ENCODE measurements at regions not wholly inside any gene's neighbourhood (a gene's known extent, or its start where the extent isn't known, plus 50 kb on each side); places are given as distances from the start of the nearest gene placed in this dataset.

GRCh38 chr2:122326471-122326870 lies 571.0 kb downstream of the TSN start:
- Histone ChIP-seq H3K14ac (ENCODE audit: low read length) (no peak overlapping the region), H3K9ac (ENCODE audit: low read depth, low read length, poor library complexity) (no peak overlapping the region), H3K23ac (ENCODE audit: low read depth, low read length, poor library complexity) (no peak overlapping the region), H3K79me1 (ENCODE audit: low read depth, low read length) (no peaks in the 10 kb centered on the region), H3K4me1 (ENCODE audit: control insufficient read depth in 2 of 2, insufficient read depth in 1 of 2, low read depth in 1 of 2, low read length in 2 of 2) (no peaks in the 10 kb centered on the region), H2AK5ac (ENCODE audit: low read depth, low read length) (no peak overlapping the region), H2BK120ac (ENCODE audit: low read depth, low read length) (no peak overlapping the region), H3K18ac (ENCODE audit: low read length) (no peak overlapping the region), H3K4me3 (ENCODE audit: low read length in 2 of 2) (no peak overlapping the region), H3K9me3 (replicated peaks in 1 of 2; ENCODE audit: control insufficient read depth in 2 of 2, insufficient read depth in 1 of 2, low read depth in 1 of 2, low read length in 2 of 2) (no peaks in the 10 kb centered on the region), H2BK15ac (ENCODE audit: low read length) (no peak overlapping the region), H3K27me3 (ENCODE audit: control insufficient read depth in 3 of 3, insufficient read depth in 3 of 3, low read depth in 1 of 3, low read length in 3 of 3) (no peaks in the 10 kb centered on the region), H2BK5ac (ENCODE audit: low read length) (no peak overlapping the region), H3K36me3 (replicated peaks in 1 of 2; ENCODE audit: control insufficient read depth in 2 of 2, insufficient read depth in 2 of 2, low read length in 2 of 2) (no peaks in the 10 kb centered on the region), H3K27ac (replicated peaks; ENCODE audit: low read length) (no peak overlapping the region), H4K8ac (ENCODE audit: low read depth, low read length) (no peak overlapping the region), H4K91ac (ENCODE audit: low read depth, low read length, poor library complexity) (no peak overlapping the region), H2AFZ (ENCODE audit: low read length) (no peak overlapping the region), H3K4ac (ENCODE audit: low read length) (no peak overlapping the region), H3K4me2 (ENCODE audit: insufficient read depth, low read length, poor library complexity, severe bottlenecking) (no peak overlapping the region), H2BK12ac (ENCODE audit: low read length) (no peak overlapping the region)
- WGBS, 2 donors (ENCODE audit: extremely low coverage in 2 of 2, insufficient read length in 2 of 2, insufficient replicate concordance in 1 of 2): no CpG with 5 or more reads among the region's 3 CpGs
- DNase-seq (ENCODE audit: low spot score): no peak

DNA sequence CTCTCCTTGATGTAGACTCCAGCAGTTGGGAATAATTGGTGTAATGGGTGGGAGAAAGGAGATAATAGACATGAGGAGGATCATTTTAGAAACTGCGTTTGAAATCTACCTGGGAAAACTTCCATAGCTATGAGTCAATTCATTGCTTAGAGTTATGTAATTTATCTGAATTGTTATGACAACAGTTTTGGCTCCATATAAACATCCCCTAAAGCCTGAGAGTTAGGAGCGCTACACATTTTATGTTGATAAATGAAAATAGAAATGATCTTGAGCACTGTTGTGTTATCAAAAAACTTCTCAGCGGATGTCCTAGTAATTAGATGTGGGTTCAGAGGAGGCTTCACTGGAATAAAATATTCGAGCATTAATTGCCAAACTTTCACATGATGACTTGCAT lies 573.4 kb downstream of the TSN start:
- Histone ChIP-seq H2AFZ (ENCODE audit: low read length) (no peak overlapping the region), H2BK120ac (ENCODE audit: low read depth, low read length) (no peak overlapping the region), H3K36me3 (replicated peaks in 1 of 2; ENCODE audit: control insufficient read depth in 2 of 2, insufficient read depth in 2 of 2, low read length in 2 of 2) (no peaks in the 10 kb centered on the region), H3K4me1 (ENCODE audit: control insufficient read depth in 2 of 2, insufficient read depth in 1 of 2, low read depth in 1 of 2, low read length in 2 of 2) (no peaks in the 10 kb centered on the region), H4K8ac (ENCODE audit: low read depth, low read length) (no peak overlapping the region), H3K23ac (ENCODE audit: low read depth, low read length, poor library complexity) (no peak overlapping the region), H3K4me2 (ENCODE audit: insufficient read depth, low read length, poor library complexity, severe bottlenecking) (no peak overlapping the region), H3K79me1 (ENCODE audit: low read depth, low read length) (no peaks in the 10 kb centered on the region), H3K27me3 (ENCODE audit: control insufficient read depth in 3 of 3, insufficient read depth in 3 of 3, low read depth in 1 of 3, low read length in 3 of 3) (no peaks in the 10 kb centered on the region), H3K4me3 (ENCODE audit: low read length in 2 of 2) (no peak overlapping the region), H2BK12ac (ENCODE audit: low read length) (no peak overlapping the region), H3K9me3 (replicated peaks in 1 of 2; ENCODE audit: control insufficient read depth in 2 of 2, insufficient read depth in 1 of 2, low read depth in 1 of 2, low read length in 2 of 2) (no peaks in the 10 kb centered on the region), H2AK5ac (ENCODE audit: low read depth, low read length) (no peak overlapping the region), H3K4ac (ENCODE audit: low read length) (no peak overlapping the region), H3K14ac (ENCODE audit: low read length) (no peak overlapping the region), H2BK5ac (ENCODE audit: low read length) (no peak overlapping the region), H3K9ac (ENCODE audit: low read depth, low read length, poor library complexity) (no peak overlapping the region), H2BK15ac (ENCODE audit: low read length) (no peak overlapping the region), H4K91ac (ENCODE audit: low read depth, low read length, poor library complexity) (no peak overlapping the region), H3K18ac (ENCODE audit: low read length) (no peak overlapping the region), H3K27ac (replicated peaks; ENCODE audit: low read length) (no peak overlapping the region)
- no peak for DNase-seq (ENCODE audit: low spot score)
- no CpG with 5 or more reads among the region's 4 CpGs for WGBS, 2 donors (ENCODE audit: extremely low coverage in 2 of 2, insufficient read length in 2 of 2, insufficient replicate concordance in 1 of 2)

DNA sequence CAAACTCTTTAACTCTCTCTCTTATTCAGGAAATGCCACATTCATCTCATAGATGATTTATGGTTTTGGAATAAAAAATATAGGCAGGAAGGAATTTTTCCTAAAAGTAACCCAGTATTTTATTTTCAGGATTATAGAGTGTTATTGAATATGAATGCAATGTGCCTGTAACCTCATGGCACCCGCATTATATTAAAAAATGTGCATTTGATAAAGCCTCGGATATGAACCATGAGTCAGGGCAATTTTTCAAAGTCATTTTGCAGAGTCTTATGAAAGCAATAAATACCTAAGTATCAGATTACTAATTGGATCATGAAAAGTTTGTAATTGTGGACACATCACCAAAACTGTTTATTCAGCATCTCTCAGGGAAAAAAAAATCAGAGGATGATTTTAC lies 573.8 kb downstream of the TSN start:
- H3K27me3 ChIP-seq (ENCODE audit: control insufficient read depth in 3 of 3, insufficient read depth in 3 of 3, low read depth in 1 of 3, low read length in 3 of 3): no peaks in the 10 kb centered on the region
- no peak overlapping the region for H4K91ac ChIP-seq (ENCODE audit: low read depth, low read length, poor library complexity)
- H2BK5ac ChIP-seq (ENCODE audit: low read length): no peak overlapping the region
- no peak overlapping the region for H2BK15ac ChIP-seq (ENCODE audit: low read length)
- H3K36me3 ChIP-seq (replicated peaks in 1 of 2; ENCODE audit: control insufficient read depth in 2 of 2, insufficient read depth in 2 of 2, low read length in 2 of 2): no peaks in the 10 kb centered on the region
- H3K4me2 ChIP-seq (ENCODE audit: insufficient read depth, low read length, poor library complexity, severe bottlenecking): no peak overlapping the region
- H3K18ac ChIP-seq (ENCODE audit: low read length): no peak overlapping the region
- no peak overlapping the region for H3K27ac ChIP-seq (replicated peaks; ENCODE audit: low read length)
- H4K8ac ChIP-seq (ENCODE audit: low read depth, low read length): no peak overlapping the region
- no peak overlapping the region for H3K23ac ChIP-seq (ENCODE audit: low read depth, low read length, poor library complexity)
- WGBS, 2 donors (ENCODE audit: extremely low coverage in 2 of 2, insufficient read length in 2 of 2, insufficient replicate concordance in 1 of 2): no CpG with 5 or more reads among the region's 2 CpGs
- H3K4me3 ChIP-seq (ENCODE audit: low read length in 2 of 2): no peak overlapping the region
- no peaks in the 10 kb centered on the region for H3K79me1 ChIP-seq (ENCODE audit: low read depth, low read length)
- no peak overlapping the region for H2BK12ac ChIP-seq (ENCODE audit: low read length)
- DNase-seq (ENCODE audit: low spot score): no peak
- H3K4me1 ChIP-seq (ENCODE audit: control insufficient read depth in 2 of 2, insufficient read depth in 1 of 2, low read depth in 1 of 2, low read length in 2 of 2): no peaks in the 10 kb centered on the region
- H2AFZ ChIP-seq (ENCODE audit: low read length): no peak overlapping the region
- no peak overlapping the region for H2AK5ac ChIP-seq (ENCODE audit: low read depth, low read length)
- no peak overlapping the region for H3K14ac ChIP-seq (ENCODE audit: low read length)
- H3K4ac ChIP-seq (ENCODE audit: low read length): no peak overlapping the region
- no peaks in the 10 kb centered on the region for H3K9me3 ChIP-seq (replicated peaks in 1 of 2; ENCODE audit: control insufficient read depth in 2 of 2, insufficient read depth in 1 of 2, low read depth in 1 of 2, low read length in 2 of 2)
- H3K9ac ChIP-seq (ENCODE audit: low read depth, low read length, poor library complexity): no peak overlapping the region
- H2BK120ac ChIP-seq (ENCODE audit: low read depth, low read length): no peak overlapping the region

DNA sequence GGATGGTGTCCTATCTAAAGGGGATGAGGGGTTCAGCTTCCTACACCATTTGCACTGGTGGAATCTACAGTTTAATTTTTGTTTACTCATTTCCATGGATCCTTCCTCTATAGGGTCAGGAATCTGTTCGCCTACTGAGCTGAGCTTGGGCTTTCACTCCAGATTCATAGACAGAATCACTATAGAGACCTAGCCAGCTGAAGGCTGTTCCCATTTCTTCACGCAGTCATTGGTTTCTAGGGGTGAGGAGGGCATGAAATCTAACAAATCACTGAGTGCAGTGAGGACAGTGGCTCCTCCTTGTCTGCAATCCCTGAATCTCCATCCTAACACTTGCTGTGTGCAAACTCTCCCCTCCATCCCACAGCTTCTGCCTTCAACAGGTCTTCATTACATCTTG lies 578.5 kb downstream of the TSN start:
- Histone ChIP-seq H2BK12ac (ENCODE audit: low read length) (no peak overlapping the region), H3K36me3 (replicated peaks in 1 of 2; ENCODE audit: control insufficient read depth in 2 of 2, insufficient read depth in 2 of 2, low read length in 2 of 2) (no peaks in the 10 kb centered on the region), H2AFZ (ENCODE audit: low read length) (no peak overlapping the region), H3K9ac (ENCODE audit: low read depth, low read length, poor library complexity) (no peak overlapping the region), H3K9me3 (replicated peaks in 1 of 2; ENCODE audit: control insufficient read depth in 2 of 2, insufficient read depth in 1 of 2, low read depth in 1 of 2, low read length in 2 of 2) (no peaks in the 10 kb centered on the region), H4K8ac (ENCODE audit: low read depth, low read length) (no peak overlapping the region), H3K27ac (replicated peaks; ENCODE audit: low read length) (no peak overlapping the region), H3K27me3 (ENCODE audit: control insufficient read depth in 3 of 3, insufficient read depth in 3 of 3, low read depth in 1 of 3, low read length in 3 of 3) (no peaks in the 10 kb centered on the region), H4K91ac (ENCODE audit: low read depth, low read length, poor library complexity) (no peak overlapping the region), H2AK5ac (ENCODE audit: low read depth, low read length) (no peak overlapping the region), H3K4me2 (ENCODE audit: insufficient read depth, low read length, poor library complexity, severe bottlenecking) (no peak overlapping the region), H3K4ac (ENCODE audit: low read length) (no peak overlapping the region), H3K18ac (ENCODE audit: low read length) (no peak overlapping the region), H3K79me1 (ENCODE audit: low read depth, low read length) (no peaks in the 10 kb centered on the region), H3K23ac (ENCODE audit: low read depth, low read length, poor library complexity) (no peak overlapping the region), H3K4me1 (ENCODE audit: control insufficient read depth in 2 of 2, insufficient read depth in 1 of 2, low read depth in 1 of 2, low read length in 2 of 2) (no peaks in the 10 kb centered on the region), H2BK15ac (ENCODE audit: low read length) (no peak overlapping the region), H3K14ac (ENCODE audit: low read length) (no peak overlapping the region), H2BK120ac (ENCODE audit: low read depth, low read length) (no peak overlapping the region), H3K4me3 (ENCODE audit: low read length in 2 of 2) (no peak overlapping the region), H2BK5ac (ENCODE audit: low read length) (no peak overlapping the region)
- DNase-seq (ENCODE audit: low spot score): no peak
- no CpG with 5 or more reads among the region's 2 CpGs for WGBS, 2 donors (ENCODE audit: extremely low coverage in 2 of 2, insufficient read length in 2 of 2, insufficient replicate concordance in 1 of 2)

Data from neuronal stem cell (in vitro differentiated cells).